NCI-H748 treated with DMSO at 0.1 percent for 48 hours (cell line): ENCODE measurements at regions not wholly inside any gene's neighbourhood (a gene's known extent, or its start where the extent isn't known, plus 50 kb on each side); places are given as distances from the start of the nearest gene placed in this dataset.

ENCODE experiments used
- DNase-seq: peaks from one replicate; lab custom pipeline; 2025; lab: John Stamatoyannopoulos, UW

- DNase-seq = no peak
Observed at GRCh38 chr2:149743842-149744448, 156.4 kb upstream of the MMADHC start.

- no peak for DNase-seq
Observed at GRCh38 chr2:149741646-149742045, 154.1 kb upstream of the MMADHC start.

- no peak for DNase-seq
Observed at GRCh38 chr2:149740490-149740889, 152.9 kb upstream of the MMADHC start.

- DNase-seq = no peak
Observed at GRCh38 chr2:149739883-149740265, 152.3 kb upstream of the MMADHC start.

- DNase-seq = no peak
Observed at GRCh38 chr2:149739171-149739882, 151.8 kb upstream of the MMADHC start.

GRCh38 chr2:149738767-149739166 lies 151.2 kb upstream of the MMADHC start:
- no peak for DNase-seq

GRCh38 chr2:149737896-149738295 lies 150.3 kb upstream of the MMADHC start:
- DNase-seq = no peak

GRCh38 chr2:149735237-149735958 lies 147.8 kb upstream of the MMADHC start:
- DNase-seq = no peak

GRCh38 chr2:149733936-149734685 lies 146.5 kb upstream of the MMADHC start:
- no peak for DNase-seq

GRCh38 chr2:149732730-149733290 lies 145.2 kb upstream of the MMADHC start:
- DNase-seq = no peak

- DNase-seq = no peak
Observed at GRCh38 chr2:149732001-149732685, 144.6 kb upstream of the MMADHC start.

- DNase-seq = no peak
Observed at GRCh38 chr2:149731079-149731478, 143.5 kb upstream of the MMADHC start.

GRCh38 chr2:149729586-149729985 lies 142.0 kb upstream of the MMADHC start:
- no peak for DNase-seq

- DNase-seq = no peak
Observed at GRCh38 chr2:149727927-149728326, 140.4 kb upstream of the MMADHC start.

- DNase-seq = no peak
Observed at GRCh38 chr2:149725234-149725633, 137.7 kb upstream of the MMADHC start.

- no peak for DNase-seq
Observed at GRCh38 chr2:149724091-149724490, 136.5 kb upstream of the MMADHC start.

GRCh38 chr2:149720615-149721014 lies 133.0 kb upstream of the MMADHC start:
- DNase-seq = no peak

- no peak for DNase-seq
Observed at GRCh38 chr2:149719695-149720094, 132.1 kb upstream of the MMADHC start.

- no peak for DNase-seq
Observed at GRCh38 chr2:149716687-149717086, 129.1 kb upstream of the MMADHC start.

- DNase-seq = no peak
Observed at GRCh38 chr2:149715894-149716293, 128.3 kb upstream of the MMADHC start.

- DNase-seq = no peak
Observed at GRCh38 chr2:149715005-149715592, 127.5 kb upstream of the MMADHC start.
